ENCODE measurements at regions not wholly inside any gene's neighbourhood (a gene's known extent, or its start where the extent isn't known, plus 50 kb on each side); places are given as distances from the start of the nearest gene placed in this dataset.
"Not testable (repeated sequence)": the region's sequence is repeated elsewhere in the genome, so short reads cannot be mapped to it uniquely, and the experiment has no call there.

- no peak for DNase-seq
Measured at GRCh38 chr13:32828711-32829110, 187.5 kb upstream of the KL start.

DNA sequence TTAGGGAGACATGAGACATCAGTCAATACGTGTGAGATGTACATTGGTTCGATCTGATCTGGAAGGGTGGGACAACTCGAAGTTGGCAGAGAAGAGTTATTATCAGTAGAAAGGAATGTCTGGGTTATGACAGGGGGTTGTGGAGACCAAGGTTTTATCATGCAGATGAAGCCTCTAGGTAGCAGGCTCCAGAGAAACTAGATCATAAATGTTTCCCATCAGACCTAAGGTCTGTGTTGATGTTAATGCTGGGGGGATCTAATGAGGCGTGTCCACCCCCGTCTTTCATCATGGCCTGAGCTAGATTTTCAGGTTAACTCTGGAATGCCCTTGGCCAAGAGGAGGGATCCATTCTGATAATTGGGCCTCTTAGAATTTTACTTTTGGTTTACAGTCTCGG, 187.0 kb upstream of the KL start:
- no peak for DNase-seq

DNA sequence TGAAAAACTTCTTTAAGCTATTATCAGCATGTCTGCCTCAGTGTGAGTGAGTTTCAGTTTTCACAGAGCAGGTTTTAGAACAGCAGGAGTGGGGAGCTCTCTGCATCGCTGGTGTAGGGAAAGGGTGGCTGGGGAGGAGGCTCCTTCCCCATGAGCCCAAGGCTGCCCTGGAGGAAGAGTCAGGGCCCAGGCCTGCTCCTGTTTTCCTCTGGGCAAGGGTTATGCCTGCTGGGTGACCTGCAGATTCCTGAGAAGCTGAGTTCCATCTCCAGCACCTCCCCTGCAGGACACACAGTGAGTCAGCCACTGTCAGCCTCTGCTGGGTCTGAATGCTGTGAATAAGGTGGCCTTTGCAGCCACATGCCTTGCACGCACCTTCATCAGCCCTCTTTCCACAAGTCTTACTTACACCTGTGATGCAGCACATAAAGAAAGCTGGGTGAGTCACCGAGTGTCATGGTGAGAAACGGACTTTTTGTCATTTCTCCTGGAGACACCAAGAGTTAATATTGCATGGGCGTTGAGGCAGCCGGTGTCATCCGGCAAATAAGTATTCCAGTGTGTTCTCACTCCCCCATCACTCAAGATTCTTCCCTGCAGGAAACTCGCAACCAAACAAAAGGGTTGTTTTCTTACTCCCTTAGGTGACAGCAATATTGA, 186.4 kb upstream of the KL start:
- DNase-seq, result no peak

GRCh38 chr13:32830336-32831031, 185.7 kb upstream of the KL start:
- DNase-seq, result no peak

- no peak for DNase-seq
Measured at GRCh38 chr13:32837307-32837972, 178.8 kb upstream of the KL start.

- no peak for DNase-seq
Measured at GRCh38 chr13:32837973-32838927, 178.0 kb upstream of the KL start.

- no peak for DNase-seq
Measured at GRCh38 chr13:32838945-32839344, 177.3 kb upstream of the KL start.

DNA sequence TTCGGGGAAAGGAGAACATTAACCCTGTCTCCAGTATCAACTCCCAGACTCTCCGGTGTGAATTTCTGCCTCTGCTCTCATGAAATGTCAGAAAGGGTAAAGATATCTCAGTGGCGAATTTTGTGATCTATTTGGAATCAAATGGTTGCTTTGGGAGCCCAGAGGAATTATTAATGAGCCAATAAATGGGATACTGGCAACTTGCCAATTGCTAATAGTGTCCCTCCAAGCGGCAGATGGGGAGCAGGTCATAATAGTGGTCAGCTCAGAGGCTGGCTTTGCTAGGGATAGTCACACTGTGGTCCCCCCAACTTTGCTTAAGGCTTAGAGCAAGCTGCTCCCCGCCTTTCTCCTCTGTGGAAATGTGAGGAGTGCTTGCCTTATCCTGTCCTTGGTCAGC, 176.1 kb upstream of the KL start:
- no peak for DNase-seq

DNA sequence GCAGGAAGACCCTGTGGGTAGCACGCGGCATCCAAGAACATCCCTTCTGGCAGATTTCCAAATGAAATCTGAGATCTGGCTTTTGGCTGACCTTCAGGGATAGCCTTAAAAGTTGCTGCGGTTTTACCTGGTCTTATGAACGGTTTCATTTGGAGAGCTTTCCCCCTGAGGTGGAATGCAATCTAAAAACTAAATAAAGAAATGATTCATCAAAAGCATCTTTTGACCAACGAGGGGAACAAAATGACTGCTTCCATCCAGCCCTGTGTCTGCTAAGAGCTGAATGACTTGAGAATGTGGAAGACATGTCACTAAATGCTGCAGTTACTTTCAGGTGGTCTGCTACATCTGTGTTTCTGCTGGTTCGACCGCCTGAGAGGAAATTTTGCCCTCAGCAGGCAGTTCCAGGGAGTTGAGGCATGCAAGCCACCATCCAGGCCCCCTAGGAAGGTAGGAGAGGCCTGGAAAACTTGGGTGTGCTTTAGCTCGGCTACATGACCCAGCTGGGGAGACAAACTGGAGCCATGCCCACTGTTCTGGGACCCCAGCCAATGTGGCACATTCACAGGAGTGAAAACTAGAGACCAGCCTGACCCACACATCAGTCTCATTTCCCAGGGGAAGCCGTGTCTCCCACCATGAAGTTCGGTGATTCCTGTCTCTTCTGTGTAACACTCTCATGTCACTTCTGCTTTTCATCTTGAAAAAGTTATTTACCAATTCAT, 175.1 kb upstream of the KL start:
- peak; percentile 44 for DNase-seq

DNA sequence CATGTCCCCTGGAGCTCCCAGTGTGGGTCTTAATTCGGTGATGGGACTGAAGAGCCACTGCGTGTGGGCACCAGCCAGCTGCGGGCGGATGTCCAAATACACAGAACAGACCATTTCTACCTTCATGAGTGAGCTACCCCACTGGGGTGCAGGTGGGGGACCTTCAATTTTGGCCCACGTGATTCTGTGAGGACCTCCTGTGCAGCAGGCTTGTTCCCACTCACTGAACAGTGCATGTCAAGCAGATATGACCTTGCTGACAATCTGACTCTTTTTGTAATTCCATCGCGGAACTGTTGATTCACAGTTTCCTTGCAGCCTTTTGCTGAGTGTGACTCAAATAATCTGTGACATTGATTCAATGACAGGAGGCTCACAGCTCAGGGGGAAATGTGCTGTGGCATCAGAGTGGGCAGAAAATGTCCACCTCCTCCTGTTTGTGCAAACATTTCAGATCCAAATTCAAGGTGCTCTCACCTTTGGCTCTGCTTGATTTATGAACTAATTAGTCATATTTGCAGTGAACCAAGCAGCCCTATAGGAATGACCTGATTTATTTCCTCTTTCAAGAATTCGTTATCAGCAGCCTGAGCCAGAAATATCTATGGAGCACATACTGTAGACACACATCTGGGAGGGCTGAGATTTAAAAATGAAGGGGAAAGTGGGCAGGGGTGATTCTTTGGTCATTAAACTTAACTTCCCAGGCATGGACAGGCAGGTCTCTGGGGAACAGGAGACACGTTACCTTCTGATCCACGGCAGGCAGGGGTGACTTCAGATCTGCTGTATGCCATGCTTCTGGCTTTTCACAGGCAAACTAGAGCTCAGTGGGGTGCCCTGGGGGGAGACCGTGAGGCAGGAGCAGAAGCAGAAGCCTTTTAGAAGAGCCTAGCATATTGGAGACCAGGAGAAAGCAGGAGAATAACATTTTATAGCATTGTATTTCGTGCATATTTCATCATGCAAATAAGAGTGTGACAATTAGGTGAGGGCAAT, 170.0 kb upstream of the KL start:
- no peak for DNase-seq

DNA sequence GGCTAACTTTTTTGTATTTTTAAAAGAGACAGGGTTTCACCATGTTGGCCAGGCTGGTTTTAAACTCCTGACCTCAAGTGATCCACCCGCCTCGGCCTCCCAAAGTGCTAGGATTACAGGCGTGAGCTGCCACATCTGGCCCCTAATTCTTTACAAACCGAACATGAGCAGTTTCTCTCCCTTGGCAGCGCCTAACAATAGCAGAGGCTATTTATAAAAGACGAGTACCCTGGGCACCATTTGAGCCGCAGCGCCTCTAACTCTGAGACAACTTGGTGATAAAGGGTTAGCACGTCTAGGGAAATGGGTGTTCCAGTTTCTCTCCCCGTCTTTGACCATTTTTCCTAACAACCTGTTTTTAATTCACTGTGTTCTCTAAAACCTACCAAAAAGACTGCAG, 168.2 kb upstream of the KL start:
- not testable (repeated sequence) for DNase-seq

DNA sequence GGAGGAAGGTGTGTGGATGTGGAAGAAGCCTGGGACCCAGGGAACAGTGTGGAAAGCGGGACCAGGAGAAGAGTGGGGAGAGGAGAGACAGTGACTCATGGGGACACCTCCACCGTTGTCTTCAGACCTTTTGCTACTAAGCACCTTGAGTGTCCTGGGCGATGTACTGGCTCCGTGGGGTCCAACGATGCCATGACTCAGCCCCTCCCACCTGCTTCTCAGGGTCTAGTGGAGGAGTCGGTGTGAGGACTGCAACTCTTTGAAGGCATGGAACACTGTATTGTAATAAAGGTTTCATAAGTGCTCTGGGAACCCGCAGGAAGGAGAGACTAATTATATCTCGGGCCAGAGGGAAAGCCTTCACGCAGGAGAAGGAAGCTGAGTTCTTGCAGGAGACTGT, 166.9 kb upstream of the KL start:
- no peak for DNase-seq

- DNase-seq, result no peak
Measured at GRCh38 chr13:32850316-32851052, 165.7 kb upstream of the KL start.

GRCh38 chr13:32851083-32852069, 164.8 kb upstream of the KL start:
- no peak for DNase-seq

- no peak for DNase-seq
Measured at GRCh38 chr13:32852526-32852925, 163.7 kb upstream of the KL start.

- no peak for DNase-seq
Measured at GRCh38 chr13:32857077-32857476, 159.1 kb upstream of the KL start.

GRCh38 chr13:32857689-32858088, 158.5 kb upstream of the KL start:
- DNase-seq, result no peak

- no peak for DNase-seq
Measured at GRCh38 chr13:32859707-32860292, 156.4 kb upstream of the KL start.

DNA sequence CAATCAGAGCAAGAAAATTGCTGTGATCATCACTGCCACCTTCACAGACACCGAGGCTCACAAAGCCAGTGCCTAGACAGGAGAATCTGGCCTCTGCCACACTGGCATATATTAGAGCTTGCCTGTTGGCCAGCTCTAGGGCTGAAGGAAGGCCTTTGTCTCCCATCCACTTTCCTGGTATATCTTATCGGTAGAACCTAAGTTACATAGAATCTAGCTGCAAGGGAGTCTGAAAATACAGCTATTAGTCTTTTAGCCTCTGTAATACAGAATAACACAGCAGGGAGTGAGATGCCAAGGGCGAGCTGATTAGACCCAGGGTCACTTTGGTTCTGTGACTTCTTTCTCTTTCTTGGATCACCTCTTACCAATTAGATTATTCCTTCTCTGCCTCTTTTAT, 154.9 kb upstream of the KL start:
- no peak for DNase-seq

Data from NCI-H446 treated with DMSO at 0.1 percent for 48 hours (cell line).